ENCODE measurements at regions not wholly inside any gene's neighbourhood (a gene's known extent, or its start where the extent isn't known, plus 50 kb on each side); places are given as distances from the start of the nearest gene placed in this dataset.

- no peaks in the 10 kb centered on the region for H3K36me3 ChIP-seq
- no peaks in the 10 kb centered on the region for H3K27me3 ChIP-seq
- no peak overlapping the region for H3K9ac ChIP-seq
- H3K4me1 ChIP-seq = no peaks in the 10 kb centered on the region
- no peak overlapping the region for H3K4me3 ChIP-seq
- TF ChIP-seq Cebpa-rat (IDR thresholded peaks at IDR 0.05) = no peak
- H3K4me2 ChIP-seq = no peak overlapping the region
- H3K9me3 ChIP-seq = no peaks in the 10 kb centered on the region
- H3K27ac ChIP-seq = no peak overlapping the region
- no peaks in the 10 kb centered on the region for H4K20me1 ChIP-seq
Measured at GRCh38 chr7:124692425-124692824, 73.2 kb downstream of the GPR37 start.

DNA sequence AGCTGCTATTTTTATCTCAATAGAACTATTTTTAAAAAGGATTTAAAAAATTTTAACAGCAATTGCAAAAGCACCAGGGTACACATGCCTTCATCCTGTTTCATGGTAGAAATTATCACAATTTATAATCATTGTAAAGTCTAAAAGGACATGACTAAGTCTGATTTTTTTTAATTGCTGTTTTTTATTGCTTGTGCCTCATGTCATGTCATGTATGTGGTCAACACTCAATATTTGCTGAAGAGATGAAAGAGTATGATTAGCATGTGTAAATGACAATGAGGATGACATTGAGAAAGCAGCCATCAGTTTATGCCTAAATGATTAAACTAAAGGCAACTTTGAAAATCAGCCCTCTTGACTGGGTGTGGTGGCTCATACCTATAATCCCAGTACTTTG lies 74.8 kb downstream of the GPR37 start:
- no peak for TF ChIP-seq Cebpa-rat (IDR thresholded peaks at IDR 0.05)
- no peaks in the 10 kb centered on the region for H3K4me1 ChIP-seq
- H3K27me3 ChIP-seq = no peaks in the 10 kb centered on the region
- H3K9me3 ChIP-seq = no peaks in the 10 kb centered on the region
- H3K4me2 ChIP-seq = no peak overlapping the region
- H4K20me1 ChIP-seq = no peaks in the 10 kb centered on the region
- no peak overlapping the region for H3K9ac ChIP-seq
- no peaks in the 10 kb centered on the region for H3K36me3 ChIP-seq
- no peak overlapping the region for H3K27ac ChIP-seq
- no peak overlapping the region for H3K4me3 ChIP-seq

DNA sequence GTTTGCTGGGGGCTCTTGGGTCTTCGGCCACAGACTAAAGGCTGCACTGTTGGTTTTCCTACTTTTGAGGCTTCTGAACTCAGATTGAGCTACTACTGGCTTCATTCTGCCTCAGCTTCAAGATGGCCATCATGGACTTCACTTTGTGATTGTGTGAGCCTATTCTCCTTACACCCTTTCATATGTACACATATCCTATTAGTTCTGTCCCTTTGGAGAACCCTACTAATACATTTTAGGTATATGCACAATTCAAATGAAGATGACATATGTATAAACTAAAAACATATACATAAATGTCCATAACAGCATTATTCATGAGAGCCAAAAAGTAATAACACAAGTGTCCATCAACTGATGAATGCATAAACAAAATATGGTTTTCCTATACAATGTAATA lies 75.7 kb downstream of the GPR37 start:
- H3K4me2 ChIP-seq = no peak overlapping the region
- H3K27me3 ChIP-seq = no peaks in the 10 kb centered on the region
- H3K9ac ChIP-seq = no peak overlapping the region
- no peaks in the 10 kb centered on the region for H3K9me3 ChIP-seq
- no peaks in the 10 kb centered on the region for H3K36me3 ChIP-seq
- H4K20me1 ChIP-seq = no peaks in the 10 kb centered on the region
- TF ChIP-seq Cebpa-rat (IDR thresholded peaks at IDR 0.05) = no peak
- H3K4me3 ChIP-seq = no peak overlapping the region
- H3K4me1 ChIP-seq = no peaks in the 10 kb centered on the region
- no peak overlapping the region for H3K27ac ChIP-seq

DNA sequence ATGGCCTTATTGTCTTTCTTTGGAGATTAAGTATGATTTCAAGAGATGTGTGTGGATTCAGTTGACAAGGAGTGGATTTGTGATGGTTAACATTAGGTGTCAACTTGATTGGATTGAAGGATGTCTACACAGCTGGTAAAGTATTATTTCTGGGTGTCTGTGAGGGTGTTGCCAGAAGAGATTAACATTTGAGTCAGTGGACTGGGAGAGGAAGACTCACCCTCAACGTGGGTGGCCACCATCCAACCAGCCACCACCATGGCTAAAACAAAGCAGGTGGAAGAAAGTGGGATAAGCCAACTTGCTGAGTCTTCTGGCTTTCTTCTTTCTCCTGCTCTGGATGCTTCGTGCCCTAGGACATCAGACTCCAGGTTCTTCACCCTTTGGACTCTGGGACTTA lies 76.1 kb downstream of the GPR37 start:
- H3K4me2 ChIP-seq = no peak overlapping the region
- no peaks in the 10 kb centered on the region for H3K27me3 ChIP-seq
- no peak overlapping the region for H3K4me3 ChIP-seq
- H3K27ac ChIP-seq = no peak overlapping the region
- H3K4me1 ChIP-seq = no peaks in the 10 kb centered on the region
- TF ChIP-seq Cebpa-rat (IDR thresholded peaks at IDR 0.05) = no peak
- no peaks in the 10 kb centered on the region for H4K20me1 ChIP-seq
- no peaks in the 10 kb centered on the region for H3K36me3 ChIP-seq
- H3K9ac ChIP-seq = no peak overlapping the region
- no peaks in the 10 kb centered on the region for H3K9me3 ChIP-seq

DNA sequence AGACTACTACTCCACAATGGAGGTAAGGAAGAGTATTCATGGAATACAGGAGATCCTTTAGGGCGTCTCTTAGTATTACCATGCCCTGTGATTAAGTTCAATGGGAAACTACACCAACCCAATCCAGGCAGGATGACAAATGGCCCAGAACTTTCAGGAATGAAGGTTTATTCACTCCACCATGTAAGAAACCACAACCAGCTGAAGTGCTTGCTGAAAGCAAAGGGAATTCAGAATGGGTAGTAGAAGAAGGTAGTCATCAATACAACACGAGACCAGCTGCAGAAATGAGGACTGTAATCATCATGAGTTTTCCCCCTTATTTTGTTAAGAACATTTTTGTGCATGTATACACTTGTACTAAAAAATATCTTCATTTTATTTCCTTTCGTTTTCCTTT lies 76.6 kb downstream of the GPR37 start:
- Histone ChIP-seq H3K9ac (no peak overlapping the region), H3K4me2 (no peak overlapping the region), H3K27me3 (no peaks in the 10 kb centered on the region), H3K27ac (no peak overlapping the region), H3K4me1 (no peaks in the 10 kb centered on the region), H4K20me1 (no peaks in the 10 kb centered on the region), H3K36me3 (no peaks in the 10 kb centered on the region), H3K9me3 (no peaks in the 10 kb centered on the region), H3K4me3 (no peak overlapping the region)
- TF ChIP-seq Cebpa-rat (IDR thresholded peaks at IDR 0.05) = no peak

- no peak overlapping the region for H3K4me2 ChIP-seq
- TF ChIP-seq Cebpa-rat (IDR thresholded peaks at IDR 0.05) = no peak
- no peak overlapping the region for H3K27ac ChIP-seq
- no peaks in the 10 kb centered on the region for H3K36me3 ChIP-seq
- H3K27me3 ChIP-seq = no peaks in the 10 kb centered on the region
- H3K4me1 ChIP-seq = no peaks in the 10 kb centered on the region
- H3K9ac ChIP-seq = no peak overlapping the region
- H3K4me3 ChIP-seq = no peak overlapping the region
- no peaks in the 10 kb centered on the region for H3K9me3 ChIP-seq
- H4K20me1 ChIP-seq = no peaks in the 10 kb centered on the region
Measured at GRCh38 chr7:124686543-124687171, 78.9 kb downstream of the GPR37 start.

DNA sequence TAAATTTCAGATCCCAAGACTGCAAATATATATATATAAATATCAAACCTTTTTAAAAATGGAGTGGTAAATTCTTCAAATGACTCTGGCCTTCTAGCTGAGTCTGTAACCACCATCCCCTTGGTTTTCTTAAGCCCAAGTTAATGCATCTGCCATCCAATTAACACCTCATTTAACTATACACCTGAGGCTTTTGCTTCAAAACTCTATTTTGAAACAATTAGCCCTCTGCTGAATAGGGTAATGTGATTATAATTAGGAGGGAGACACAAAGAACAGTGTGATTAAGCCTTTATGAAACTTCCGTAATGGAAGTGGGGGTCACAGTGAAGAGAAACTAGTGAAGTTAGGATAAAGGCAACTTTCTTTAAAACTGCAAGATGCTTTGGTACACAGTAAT lies 83.6 kb downstream of the GPR37 start:
- no peaks in the 10 kb centered on the region for H3K27me3 ChIP-seq
- H3K4me3 ChIP-seq = no peak overlapping the region
- no peaks in the 10 kb centered on the region for H4K20me1 ChIP-seq
- no peak overlapping the region for H3K27ac ChIP-seq
- TF ChIP-seq Cebpa-rat (IDR thresholded peaks at IDR 0.05) = no peak
- H3K4me2 ChIP-seq = no peak overlapping the region
- no peak overlapping the region for H3K9ac ChIP-seq
- no peaks in the 10 kb centered on the region for H3K9me3 ChIP-seq
- no peaks in the 10 kb centered on the region for H3K36me3 ChIP-seq
- no peaks in the 10 kb centered on the region for H3K4me1 ChIP-seq

DNA sequence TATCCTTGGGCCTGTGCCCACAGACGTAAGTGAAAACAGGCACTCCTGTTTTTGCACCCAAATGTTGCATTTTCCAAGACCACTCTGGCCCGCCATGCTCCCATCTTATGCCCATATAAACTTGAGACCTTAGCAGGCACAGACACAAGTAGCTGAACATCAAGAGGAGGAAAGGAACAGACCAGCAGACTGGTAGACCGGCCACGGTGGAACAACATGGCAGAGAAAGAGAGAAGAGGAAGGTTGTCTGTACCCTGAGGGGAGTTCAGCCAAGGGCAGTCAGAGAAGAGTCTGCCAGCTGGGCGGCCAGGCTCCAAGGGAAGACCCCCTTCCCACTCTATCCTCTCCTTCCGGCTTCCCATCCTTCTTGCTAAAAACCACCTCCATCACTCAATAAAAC lies 85.3 kb downstream of the GPR37 start:
- TF ChIP-seq Cebpa-rat (IDR thresholded peaks at IDR 0.05) = no peak
- Histone ChIP-seq H3K9me3 (no peaks in the 10 kb centered on the region), H4K20me1 (no peaks in the 10 kb centered on the region), H3K4me2 (no peak overlapping the region), H3K27me3 (no peaks in the 10 kb centered on the region), H3K4me3 (no peak overlapping the region), H3K27ac (no peak overlapping the region), H3K9ac (no peak overlapping the region), H3K4me1 (no peaks in the 10 kb centered on the region), H3K36me3 (no peaks in the 10 kb centered on the region)

- Histone ChIP-seq H3K36me3 (no peaks in the 10 kb centered on the region), H3K27ac (no peak overlapping the region), H3K4me1 (no peaks in the 10 kb centered on the region), H3K9me3 (no peaks in the 10 kb centered on the region), H4K20me1 (no peaks in the 10 kb centered on the region), H3K27me3 (no peaks in the 10 kb centered on the region), H3K9ac (no peak overlapping the region), H3K4me2 (no peak overlapping the region), H3K4me3 (no peak overlapping the region)
- no peak for TF ChIP-seq Cebpa-rat (IDR thresholded peaks at IDR 0.05)
Measured at GRCh38 chr7:124679586-124680225, 85.9 kb downstream of the GPR37 start.

DNA sequence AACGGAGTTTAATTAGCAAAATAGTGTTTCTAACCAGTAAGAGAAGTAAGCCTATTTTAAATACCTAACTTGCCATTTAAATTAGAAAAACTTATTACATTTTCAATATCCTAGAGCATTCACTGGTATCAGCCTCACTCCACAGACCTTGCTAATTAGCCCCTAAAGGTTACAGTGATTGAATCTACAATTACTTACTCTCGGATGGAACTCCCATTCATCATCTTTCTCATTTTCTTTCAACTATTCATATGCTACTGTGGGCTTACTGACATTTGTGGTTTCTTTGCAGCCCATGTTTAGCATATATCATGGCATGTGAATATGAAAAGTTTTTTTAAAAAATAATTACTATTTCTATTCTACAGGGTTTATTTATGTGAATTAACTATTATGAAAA lies 86.4 kb downstream of the GPR37 start:
- no peak overlapping the region for H3K4me2 ChIP-seq
- TF ChIP-seq Cebpa-rat (IDR thresholded peaks at IDR 0.05) = no peak
- H3K36me3 ChIP-seq = no peaks in the 10 kb centered on the region

GRCh38 chr7:124674451-124674850 lies 91.1 kb downstream of the GPR37 start:
- TF ChIP-seq Cebpa-rat (IDR thresholded peaks at IDR 0.05) = no peak

More for the DNA sequence above, 86.4 kb downstream of the GPR37 start:
- no peak overlapping the region for H3K27ac ChIP-seq
- H3K27me3 ChIP-seq = no peaks in the 10 kb centered on the region
- no peak overlapping the region for H3K4me3 ChIP-seq
- H4K20me1 ChIP-seq = no peaks in the 10 kb centered on the region
- H3K4me1 ChIP-seq = no peaks in the 10 kb centered on the region
- H3K9me3 ChIP-seq = no peaks in the 10 kb centered on the region
- H3K9ac ChIP-seq = no peak overlapping the region

More at GRCh38 chr7:124674451-124674850, 91.1 kb downstream of the GPR37 start:
- Histone ChIP-seq H3K27me3 (no peaks in the 10 kb centered on the region), H3K9ac (no peak overlapping the region), H3K36me3 (no peaks in the 10 kb centered on the region), H3K9me3 (no peaks in the 10 kb centered on the region), H3K4me1 (no peaks in the 10 kb centered on the region), H3K27ac (no peak overlapping the region), H3K4me2 (no peak overlapping the region), H3K4me3 (no peak overlapping the region), H4K20me1 (no peaks in the 10 kb centered on the region)

All from BLaER1 (cell line).